Stimulated activated CD4-positive, alpha-beta T cell treated with anti-CD3 and anti-CD28 coated beads, Interleukin-4, amount 100 ng/mL, for 24 hours (primary cell): ENCODE measurements at regions not wholly inside any gene's neighbourhood (a gene's known extent, or its start where the extent isn't known, plus 50 kb on each side); places are given as distances from the start of the nearest gene placed in this dataset.
"Not testable (repeated sequence)": the region's sequence is repeated elsewhere in the genome, so short reads cannot be mapped to it uniquely, and the experiment has no call there.

Source experiments
- DNase-seq: peaks from one replicate; pipeline ENCODE4 v3.0.0-alpha.2; 2020

DNA sequence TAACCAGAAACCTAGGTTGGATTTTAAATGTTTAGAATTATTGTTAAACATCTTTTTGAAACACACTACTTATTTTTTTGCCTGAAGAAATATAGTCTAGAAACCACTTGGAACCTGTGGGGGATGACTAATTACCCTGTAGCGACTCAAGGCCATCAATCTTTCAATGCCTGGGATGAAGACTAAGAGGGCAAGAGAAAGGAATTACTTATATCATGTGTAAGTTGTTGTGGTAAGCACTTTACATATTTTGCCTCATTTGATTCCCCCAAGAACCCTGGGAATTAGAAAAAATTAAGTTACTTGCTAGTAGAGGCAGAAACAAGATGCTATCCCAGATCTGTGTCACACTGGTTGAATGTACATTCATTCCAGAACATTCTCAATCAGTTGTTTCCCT, 170.9 kb upstream of the GRIA3 start:
- no peak for DNase-seq

DNA sequence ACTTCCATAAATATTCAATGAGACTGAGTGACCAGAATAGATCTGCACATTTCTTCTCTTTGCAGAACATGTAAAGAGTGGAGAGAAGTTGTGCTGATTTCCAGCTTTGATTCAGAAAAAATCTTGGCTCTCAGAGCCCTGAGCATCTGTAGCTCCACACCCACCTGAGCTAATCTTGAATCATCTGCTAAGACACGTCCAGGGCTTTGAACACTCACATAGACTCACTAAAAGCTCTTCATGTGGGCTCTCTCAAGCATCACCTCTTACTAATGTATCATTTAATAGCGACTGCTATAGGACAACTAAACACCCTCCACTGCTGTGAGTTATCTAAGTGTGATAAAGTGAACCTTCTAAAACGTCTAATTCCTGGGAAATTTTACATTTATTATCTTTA, 147.7 kb upstream of the GRIA3 start:
- DNase-seq: no peak

DNA sequence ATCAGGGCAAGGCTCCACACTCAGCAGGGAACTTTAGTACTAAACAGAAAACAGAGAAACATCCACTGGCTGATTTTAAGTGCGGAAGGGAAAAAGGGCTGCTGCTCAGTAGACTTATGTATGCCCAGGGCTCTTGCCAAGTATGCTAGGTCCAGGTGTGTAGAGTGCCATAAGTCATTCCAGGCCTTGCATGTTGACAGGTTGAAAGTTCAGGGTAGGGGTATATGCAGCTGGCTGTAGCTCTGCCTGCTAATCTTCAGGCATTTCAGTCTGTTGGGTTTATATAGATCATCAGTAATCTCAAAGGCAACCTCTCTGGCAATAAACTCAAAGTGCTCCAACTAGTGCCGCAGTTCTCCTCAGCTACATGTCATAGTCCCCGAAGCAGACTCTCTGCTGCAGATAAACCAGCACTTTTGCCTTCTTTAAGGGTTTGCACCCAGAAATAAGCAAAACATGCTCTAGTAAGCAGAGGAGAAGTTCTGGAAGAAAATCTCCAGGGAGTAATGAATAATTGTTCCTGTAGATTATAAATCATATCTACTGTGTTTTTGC, 134.9 kb upstream of the GRIA3 start:
- DNase-seq: no peak

DNA sequence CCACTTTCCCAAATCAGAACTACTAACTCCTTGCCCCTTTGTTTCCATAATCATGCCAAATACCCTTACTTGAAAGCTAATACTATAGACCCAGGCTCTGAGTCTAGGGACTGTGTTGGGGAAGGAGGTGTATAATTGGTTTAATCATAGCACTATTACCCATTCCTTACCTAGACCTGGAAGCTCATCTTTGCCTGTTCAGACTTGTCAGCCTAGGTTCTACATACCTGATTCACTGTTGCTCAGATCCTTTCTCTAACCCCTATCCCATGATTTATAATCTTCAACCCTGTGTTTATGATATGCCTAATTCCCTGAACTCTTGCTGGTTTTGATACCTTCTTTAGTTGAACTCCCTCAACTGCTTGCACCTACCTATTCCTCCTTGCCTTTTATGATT, 123.1 kb upstream of the GRIA3 start:
- no peak for DNase-seq

DNA sequence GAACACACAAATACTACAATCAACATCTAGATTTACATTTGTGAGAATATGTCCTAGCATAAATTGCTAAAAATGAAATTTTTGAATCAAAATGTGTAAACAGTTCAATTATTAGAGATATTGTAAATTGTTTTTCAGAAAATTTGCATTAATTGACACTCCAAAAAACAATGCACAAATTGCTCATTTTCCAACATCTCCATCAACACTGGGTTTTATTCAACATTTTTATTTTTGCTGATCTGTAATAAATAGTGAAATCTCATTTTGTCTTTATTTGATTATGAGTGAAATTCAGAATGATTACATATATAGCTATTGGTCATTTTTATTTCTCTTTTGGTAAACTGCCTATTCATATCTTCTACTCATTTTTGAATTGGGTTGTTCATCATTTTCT, 120.0 kb upstream of the GRIA3 start:
- no peak for DNase-seq

DNA sequence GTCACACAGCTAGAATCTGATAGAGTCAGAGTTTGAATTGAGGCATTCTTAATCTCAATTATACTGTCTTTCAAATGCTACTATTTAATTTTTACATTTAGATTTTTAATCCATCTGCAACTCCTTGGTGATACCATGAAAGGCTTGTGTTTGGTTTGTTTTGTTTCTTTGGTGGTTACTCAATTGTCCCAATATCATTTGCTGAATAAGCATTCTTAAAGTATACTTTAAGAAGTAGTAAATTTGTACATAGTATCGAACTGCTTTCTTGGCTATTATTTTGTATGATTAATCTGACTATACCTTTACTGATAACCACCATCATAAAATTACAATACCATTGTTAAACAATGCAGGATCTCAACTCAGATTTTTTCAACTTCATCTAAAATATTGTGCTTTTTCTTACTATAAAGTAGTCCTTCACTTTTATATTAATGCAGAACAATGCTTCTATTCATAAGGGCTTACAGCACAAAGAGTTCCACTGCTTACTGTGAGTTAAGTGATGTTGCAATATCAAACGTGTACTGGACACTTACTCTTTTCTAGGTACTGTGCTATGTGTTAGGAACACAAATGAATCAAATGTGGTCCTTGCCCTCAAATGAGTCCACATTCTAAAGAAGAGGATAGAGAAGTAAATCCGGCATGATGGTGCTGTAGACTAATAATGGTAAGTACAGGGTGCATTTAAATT, 111.2 kb upstream of the GRIA3 start:
- no peak for DNase-seq

DNA sequence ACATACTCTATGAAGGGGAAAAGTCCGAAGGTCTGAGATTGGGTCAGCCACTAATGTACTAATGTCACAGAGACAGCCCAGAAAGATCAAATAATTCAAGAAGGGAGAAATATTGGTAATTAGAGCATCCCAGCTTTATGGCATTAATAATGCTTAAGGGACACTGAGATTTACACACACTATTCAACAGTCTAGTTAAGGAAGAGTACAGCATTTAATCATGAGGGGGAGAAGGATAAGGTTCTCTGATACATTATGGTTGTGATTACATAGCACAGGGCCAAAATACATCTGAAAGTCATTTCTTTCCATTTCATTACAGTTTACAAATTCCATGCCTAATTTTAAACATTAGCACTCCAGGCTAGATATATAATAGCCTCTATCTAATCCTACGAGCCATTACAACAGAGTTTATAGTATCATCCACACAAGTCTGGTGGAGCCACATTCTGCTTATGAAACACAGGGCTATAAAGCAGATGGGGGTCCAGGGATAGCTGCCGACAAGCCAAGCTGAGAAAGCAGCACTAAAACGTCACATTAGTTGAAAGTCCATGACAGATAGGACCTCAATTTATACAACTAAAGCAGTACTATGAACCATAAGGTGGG, 108.0 kb upstream of the GRIA3 start:
- no peak for DNase-seq

DNA sequence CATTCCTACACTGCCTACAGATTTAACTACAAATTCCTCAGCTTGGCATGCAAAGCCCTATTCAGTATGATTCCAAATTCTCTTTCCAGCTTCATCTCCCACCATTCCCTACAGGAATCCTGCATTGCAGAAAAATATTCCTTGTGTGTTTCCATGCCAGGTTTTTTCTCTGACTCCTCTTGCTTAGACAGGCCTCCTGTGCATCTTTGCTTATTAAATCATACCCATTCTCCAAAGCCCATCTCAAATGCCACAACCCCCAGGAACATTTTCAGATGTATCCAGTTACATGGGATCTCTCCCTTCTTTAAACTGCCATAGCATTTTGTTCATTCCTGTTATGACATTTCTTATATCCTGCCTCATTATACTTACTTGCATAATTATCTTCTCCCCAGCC, 106.4 kb upstream of the GRIA3 start:
- DNase-seq: no peak

DNA sequence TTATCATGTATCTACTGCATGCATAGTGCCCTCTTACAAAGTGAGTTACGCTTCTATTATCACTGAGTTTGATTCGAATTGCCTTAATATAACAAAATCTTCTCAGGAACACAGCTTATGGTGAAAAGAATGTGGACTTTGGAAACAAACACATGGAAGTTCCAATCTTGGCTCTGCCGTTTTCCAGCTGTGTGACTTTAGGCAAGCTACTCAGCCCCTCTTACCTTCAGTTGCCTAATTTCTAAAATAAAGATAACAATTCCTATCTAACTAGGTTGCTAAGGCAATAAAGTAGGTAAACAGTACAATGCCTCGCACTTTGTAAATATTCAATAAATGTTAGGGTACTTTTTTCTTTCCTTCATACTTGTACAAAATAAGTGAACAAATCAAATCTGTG, 104.0 kb upstream of the GRIA3 start:
- no peak for DNase-seq

DNA sequence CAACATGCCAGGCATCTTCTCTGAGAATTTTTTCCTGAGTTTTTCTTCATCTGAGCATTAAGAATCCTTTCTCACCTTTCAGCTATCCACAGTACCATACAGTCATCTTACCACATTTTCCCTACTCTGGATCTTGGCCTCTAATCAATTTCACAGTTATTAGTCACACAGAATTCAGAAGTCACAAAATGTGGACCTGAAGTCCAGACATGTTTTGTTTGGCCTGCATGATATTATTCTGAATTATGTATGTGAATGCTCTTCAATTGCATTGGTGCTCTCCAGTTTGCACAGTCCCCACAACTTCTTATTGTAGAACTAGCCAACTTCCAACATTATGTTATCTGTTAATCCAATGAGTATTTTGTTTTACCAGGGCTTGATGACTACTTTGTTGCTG, 102.3 kb upstream of the GRIA3 start:
- DNase-seq: no peak

DNA sequence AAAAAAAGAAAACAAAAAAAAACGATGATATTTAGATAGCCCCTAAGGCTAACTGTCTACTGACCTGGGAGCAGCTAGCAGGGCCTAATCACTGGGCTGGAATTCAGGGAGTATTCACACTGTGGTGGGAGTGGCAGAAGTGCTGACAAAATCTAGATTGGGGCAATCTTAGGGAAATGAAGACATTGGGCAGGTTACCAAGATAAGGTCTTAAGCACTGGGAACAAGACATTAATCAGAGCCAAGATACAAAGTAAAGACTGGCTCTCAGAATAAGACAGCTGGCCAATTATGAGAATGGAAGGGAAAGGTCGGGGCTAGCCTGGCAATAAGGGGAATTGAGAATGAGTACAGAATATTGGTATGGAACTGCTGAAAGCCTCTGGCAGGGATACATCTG, 100.2 kb upstream of the GRIA3 start:
- no peak for DNase-seq

DNA sequence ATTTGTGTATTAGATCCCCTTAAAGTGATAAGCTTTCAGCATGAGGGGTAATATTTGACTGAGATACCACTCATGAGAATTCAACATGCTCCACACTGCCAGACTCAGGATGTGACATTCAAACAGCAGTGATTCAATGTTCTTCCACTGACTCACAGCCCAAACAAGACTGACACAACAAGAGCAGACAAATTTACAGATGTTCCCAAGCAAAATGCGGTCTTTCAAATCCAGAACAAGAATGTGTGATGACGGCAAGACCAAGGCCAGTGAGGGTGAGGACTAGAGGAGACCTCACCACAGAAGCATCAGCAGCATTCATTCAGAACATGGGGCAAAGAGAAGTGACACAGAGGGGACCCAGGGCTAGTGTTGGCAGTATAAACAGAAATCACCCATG, 99.3 kb upstream of the GRIA3 start:
- DNase-seq: no peak

DNA sequence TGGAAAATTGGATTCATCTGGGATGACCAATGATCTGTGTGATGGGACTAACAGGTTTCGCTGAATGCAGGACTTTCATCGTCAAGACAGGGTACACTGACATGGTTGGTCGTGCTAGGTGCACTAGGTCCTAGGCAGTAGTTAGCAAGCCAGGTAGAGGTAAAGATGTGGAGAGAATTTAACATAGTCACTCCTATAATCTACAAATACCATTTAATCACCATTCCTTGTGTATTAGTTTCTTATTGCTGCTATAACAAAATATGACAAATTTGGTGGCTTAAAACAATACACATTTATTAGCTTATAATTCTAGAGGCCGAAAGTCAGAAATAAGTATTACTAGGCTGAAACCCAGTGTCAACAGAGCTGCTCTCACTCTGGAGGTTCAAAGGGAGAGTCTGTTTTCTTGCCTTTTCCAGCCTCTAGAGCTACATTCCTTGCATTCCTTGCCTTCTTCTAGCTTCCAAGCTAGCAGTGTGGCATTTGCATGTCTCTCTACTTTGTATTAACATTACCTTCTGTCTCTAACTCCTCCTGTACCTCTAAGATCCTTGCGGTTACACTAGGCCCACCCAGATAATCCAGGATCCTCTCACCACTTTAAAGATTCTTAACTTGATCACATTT, 98.7 kb upstream of the GRIA3 start:
- DNase-seq: no peak

DNA sequence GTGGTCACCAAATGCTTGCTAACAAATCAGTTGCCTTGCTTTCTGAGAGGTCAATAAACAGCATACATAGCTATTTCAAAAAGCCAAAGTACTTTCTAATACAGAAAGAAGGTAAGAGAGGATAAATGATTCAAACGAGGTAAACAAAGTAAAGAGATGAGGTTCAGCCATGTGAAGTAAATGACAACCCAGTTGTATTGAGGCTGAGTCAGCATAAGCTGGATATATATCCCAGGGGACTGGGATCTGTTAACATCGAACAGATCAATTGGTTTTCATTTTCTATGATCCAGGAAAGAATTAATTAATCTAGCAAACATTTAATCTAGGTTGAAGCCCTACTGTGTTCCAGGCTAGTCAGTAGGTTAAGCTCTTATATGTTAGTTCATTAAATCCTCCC, 97.3 kb upstream of the GRIA3 start:
- no peak for DNase-seq

DNA sequence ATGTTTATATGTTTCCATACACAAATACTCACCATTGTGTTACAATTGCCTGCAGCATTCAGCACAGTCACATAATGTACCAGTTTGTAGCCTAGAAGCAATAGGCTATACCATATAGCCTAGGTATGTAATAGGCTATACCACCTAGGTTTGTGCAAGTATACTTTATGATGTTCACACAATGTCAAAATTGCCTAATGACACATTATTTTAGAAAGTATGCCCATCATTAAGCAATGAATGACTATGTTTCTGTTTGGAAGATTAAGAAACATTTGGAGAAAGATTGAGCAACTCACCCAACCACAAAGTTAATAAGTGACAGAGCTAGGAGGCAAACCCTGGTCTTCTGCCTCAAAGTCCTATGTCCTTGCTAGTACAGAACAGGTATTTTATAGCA, 96.8 kb upstream of the GRIA3 start:
- DNase-seq: no peak

DNA sequence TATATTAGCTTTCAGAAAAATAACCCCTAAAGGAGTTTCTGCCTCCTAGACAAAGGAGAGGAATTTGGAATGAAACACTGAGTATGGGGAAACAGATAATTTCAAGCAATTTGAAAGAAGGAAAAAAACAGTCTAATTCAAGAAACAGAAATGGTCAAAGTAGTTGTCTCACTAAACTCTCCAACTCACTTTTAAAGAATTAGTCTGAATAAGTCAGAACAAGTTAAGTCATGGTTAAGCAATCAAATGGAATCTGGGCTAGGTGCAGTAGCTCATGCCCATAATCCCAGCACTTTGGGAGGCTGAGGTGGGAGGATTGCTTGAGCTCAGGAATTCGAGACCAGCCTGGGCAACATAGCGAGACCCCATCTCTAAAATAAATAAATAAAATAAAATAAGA, 95.7 kb upstream of the GRIA3 start:
- no peak for DNase-seq

DNA sequence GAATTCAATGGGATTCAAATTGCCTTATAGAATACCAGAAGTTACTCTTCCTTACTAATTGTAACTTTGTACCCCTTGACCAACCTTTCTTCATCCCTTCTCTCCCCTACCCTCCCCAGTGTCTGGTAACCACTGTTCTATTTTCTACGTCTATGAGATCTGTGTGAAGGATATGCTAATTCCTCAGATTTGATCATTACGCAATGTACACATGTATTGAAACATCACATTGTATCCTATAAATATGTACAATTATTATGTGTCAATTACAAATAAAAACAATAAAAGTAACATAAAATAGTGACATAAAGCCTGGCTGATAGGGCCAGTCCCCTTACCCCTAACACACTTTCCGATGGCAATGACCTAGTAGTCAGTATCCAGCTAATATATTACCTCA, 95.1 kb upstream of the GRIA3 start:
- DNase-seq: no peak

DNA sequence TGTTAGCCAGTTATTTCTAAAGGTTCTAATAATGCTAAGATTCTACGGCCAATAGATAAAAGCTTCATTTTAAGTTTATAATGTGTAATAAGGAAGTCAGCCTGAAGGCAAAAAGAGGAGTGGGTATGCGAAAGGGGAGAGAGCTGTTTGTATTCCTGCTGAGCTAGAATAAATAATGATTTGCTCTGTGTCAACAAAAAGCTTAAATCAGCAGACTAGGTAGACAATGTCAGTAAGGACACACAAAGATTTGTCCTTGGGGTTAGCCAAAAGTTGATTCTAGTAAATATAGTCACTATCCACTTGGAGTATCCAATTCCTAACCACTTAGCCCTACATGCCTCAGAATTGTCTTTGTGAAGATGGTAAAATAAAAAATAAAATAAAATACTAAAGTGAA, 90.3 kb upstream of the GRIA3 start:
- DNase-seq: no peak

DNA sequence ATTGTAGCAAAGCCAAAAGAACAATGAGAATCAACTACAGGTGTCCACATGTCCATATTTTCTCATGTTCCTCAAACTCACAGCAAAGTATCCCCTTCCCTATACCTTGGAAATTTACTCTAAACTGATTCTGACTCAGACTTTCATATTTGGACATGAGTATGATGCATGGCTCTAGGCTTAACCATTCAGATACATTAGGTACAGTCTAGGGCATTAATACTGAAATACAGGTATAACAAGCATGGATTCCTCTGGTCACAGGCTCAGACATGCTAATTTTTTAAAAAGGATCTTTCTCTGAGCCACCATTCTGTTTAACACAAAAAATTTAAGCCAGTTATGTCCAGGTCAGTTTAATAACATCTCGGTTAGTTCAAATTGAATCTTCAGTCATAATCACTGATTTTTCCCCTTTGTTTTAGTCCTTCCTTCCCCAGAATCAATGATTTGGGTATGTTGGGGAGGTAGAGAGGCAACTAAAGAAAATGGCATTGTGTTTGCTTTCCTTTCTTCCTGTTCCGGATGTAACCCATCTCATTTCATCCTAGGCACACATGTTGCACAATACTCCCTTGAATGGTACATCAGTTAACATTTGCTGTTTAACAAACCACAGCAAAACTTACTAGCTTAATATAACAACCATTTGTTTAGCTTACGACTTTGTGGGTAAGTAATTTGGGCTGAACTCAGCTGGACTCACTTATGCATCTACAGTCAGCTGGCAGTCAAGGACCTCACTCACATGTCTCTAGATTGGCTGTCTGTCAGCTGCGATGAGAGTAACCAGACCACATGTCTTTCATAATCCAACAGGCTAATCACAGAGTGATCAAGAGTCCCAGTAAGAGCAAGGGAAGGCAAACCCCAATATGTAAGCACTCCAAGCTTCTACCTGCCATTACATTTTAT, 75.3 kb upstream of the GRIA3 start:
- no peak for DNase-seq

DNA sequence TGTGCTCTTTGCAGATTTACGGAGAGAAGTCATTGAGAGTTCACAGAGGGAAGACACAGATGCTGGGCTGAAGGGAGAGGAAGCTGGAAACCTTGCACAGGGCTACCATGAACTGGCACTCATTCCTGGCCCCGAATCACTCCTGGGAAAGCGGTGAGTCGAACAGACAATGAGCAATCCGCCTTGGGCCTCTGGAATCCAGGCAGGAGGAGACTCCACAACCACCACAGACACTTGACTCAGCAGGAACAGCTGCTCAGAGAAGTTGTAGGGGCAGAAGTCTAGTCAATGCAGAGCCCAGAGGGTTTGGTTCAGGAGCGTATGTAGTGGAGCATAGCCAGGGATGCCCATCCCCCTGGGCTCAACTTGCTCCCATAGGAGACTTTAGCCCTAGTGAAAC, 62.8 kb upstream of the GRIA3 start:
- DNase-seq: no peak

DNA sequence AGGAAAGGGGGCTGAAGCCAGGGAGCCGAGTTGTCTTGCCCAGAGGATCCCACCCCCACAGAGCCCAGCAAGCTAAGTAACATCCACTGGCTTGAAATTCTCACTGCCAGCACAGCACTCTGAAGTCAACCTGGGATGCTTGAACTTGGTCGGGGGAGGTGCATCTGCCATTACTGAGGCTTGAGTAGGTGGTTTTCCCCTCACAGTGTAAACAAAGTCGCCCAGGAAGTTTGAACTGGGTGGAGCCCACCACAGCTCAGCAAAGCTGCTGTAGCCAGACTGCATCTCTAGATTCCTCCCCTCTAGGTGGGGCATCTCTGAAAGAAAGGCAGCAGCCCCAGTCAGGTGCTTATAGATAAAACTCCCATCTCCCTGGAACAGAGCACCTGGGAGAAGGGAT, 54.3 kb upstream of the GRIA3 start:
- DNase-seq: not testable (repeated sequence)
